Mammary epithelial cell (primary cell): ENCODE measurements at regions not wholly inside any gene's neighbourhood (a gene's known extent, or its start where the extent isn't known, plus 50 kb on each side); places are given as distances from the start of the nearest gene placed in this dataset.
"Not testable (repeated sequence)": the region's sequence is repeated elsewhere in the genome, so short reads cannot be mapped to it uniquely, and the experiment has no call there.

Experiments
- EZH2 ChIP-seq: IDR thresholded peaks from 2 replicates; pipeline ENCODE4 v1.6.1; 2012; ENCODE audit warnings: low read length, inconsistent platforms, borderline replicate concordance
- TF ChIP-seq, protein P1 (sequence below), 2 donors: IDR thresholded peaks in 1 of 2; conservative IDR thresholded peaks in 1 of 2; 2 replicates each; pipeline ENCODE4 v1.5.1; 2011 to 2012; ENCODE audit warnings: inconsistent platforms in 2 of 2, low read length in 2 of 2, mild to moderate bottlenecking in 2 of 2, control low read depth in 1 of 2, low read depth in 1 of 2; ENCODE audit not compliant: insufficient read depth in 1 of 2; ENCODE audit errors: extremely low read depth in 1 of 2

DNA sequence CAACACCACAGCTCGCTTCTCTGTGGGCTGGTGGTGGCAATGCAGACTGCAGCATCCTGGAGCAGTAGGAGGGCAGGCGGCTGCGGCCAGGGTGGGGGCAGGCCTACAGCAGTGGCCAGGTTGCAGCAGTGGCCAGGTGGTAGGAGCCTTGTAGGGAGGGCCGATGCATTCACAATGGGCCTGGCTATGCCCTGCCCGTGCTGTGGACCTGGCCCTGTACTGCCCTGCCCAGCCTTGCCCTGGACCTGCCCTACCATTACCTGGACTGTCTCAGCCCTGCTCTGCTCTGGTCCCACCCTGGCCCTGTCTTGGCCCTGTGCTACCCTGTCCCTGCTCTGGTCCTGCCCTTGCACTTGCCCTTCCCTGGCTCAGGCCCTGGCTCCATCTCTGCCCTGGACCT, 226.0 kb downstream of the LIPI start:
- TF ChIP-seq, protein P1, sequence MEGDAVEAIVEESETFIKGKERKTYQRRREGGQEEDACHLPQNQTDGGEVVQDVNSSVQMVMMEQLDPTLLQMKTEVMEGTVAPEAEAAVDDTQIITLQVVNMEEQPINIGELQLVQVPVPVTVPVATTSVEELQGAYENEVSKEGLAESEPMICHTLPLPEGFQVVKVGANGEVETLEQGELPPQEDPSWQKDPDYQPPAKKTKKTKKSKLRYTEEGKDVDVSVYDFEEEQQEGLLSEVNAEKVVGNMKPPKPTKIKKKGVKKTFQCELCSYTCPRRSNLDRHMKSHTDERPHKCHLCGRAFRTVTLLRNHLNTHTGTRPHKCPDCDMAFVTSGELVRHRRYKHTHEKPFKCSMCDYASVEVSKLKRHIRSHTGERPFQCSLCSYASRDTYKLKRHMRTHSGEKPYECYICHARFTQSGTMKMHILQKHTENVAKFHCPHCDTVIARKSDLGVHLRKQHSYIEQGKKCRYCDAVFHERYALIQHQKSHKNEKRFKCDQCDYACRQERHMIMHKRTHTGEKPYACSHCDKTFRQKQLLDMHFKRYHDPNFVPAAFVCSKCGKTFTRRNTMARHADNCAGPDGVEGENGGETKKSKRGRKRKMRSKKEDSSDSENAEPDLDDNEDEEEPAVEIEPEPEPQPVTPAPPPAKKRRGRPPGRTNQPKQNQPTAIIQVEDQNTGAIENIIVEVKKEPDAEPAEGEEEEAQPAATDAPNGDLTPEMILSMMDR (conservative IDR thresholded peaks at IDR 0.05 in 1 of 2, IDR thresholded peaks at IDR 0.05 in 1 of 2; ENCODE audit: extremely low read depth in 1 of 2, insufficient read depth in 1 of 2, low read depth in 1 of 2, low read length in 2 of 2): not testable (repeated sequence)
- TF ChIP-seq EZH2: not testable (repeated sequence)
